WTC11 (cell line): ENCODE measurements at regions not wholly inside any gene's neighbourhood (a gene's known extent, or its start where the extent isn't known, plus 50 kb on each side); places are given as distances from the start of the nearest gene placed in this dataset.

Source experiments
- CTCF ChIP-seq: fragments of 200-600 bp; IDR thresholded peaks from 2 replicates; pipeline ENCODE4 v1.8.0; 2022; ENCODE audit warnings: antibody characterized with exemption
- KAT7 ChIP-seq: sonication (generic); formaldehyde crosslinking; IDR thresholded peaks from 2 replicates; pipeline ENCODE4 v1.8.1; 2023; ENCODE audit warnings: missing genetic modification reagents, mild to moderate bottlenecking, borderline replicate concordance
- MAX ChIP-seq: sonication (generic); formaldehyde crosslinking; IDR thresholded peaks from 2 replicates; pipeline ENCODE4 v1.8.0; 2022; ENCODE audit warnings: mild to moderate bottlenecking, missing genetic modification reagents
- NFYB ChIP-seq: sonication (generic); formaldehyde crosslinking; conservative IDR thresholded peaks from 2 replicates; pipeline ENCODE4 v1.8.0; 2022; ENCODE audit warnings: low read depth, missing genetic modification reagents
- STAT6 ChIP-seq: sonication (generic); formaldehyde crosslinking; conservative IDR thresholded peaks from 2 replicates; pipeline ENCODE4 v1.8.1; 2023; ENCODE audit warnings: mild to moderate bottlenecking, low read depth, missing genetic modification reagents, moderate library complexity
- TP53 ChIP-seq: sonication (generic); formaldehyde crosslinking; IDR thresholded peaks from 2 replicates; pipeline ENCODE4 v1.8.1; 2023; ENCODE audit warnings: mild to moderate bottlenecking, missing genetic modification reagents
- USF1 ChIP-seq: sonication (generic); formaldehyde crosslinking; IDR thresholded peaks from 2 replicates; pipeline ENCODE4 v1.8.0; 2022; ENCODE audit warnings: mild to moderate bottlenecking, missing genetic modification reagents
- USF2 ChIP-seq: sonication (generic); formaldehyde crosslinking; IDR thresholded peaks from 2 replicates; pipeline ENCODE4 v1.8.1; 2023; ENCODE audit warnings: mild to moderate bottlenecking, missing genetic modification reagents, moderate library complexity
- ZNF416 ChIP-seq: fragments of 250-450 bp; sonication (Bioruptor Pico); IDR thresholded peaks from 2 replicates; pipeline ENCODE4 v1.9.0; 2021; ENCODE audit warnings: mild to moderate bottlenecking, inconsistent platforms

GRCh38 chr3:59262076-59262498 lies 212.3 kb upstream of the CFAP20DC start:
- TF ChIP-seq STAT6 (CRISPR knock-in tag) (no peak), CTCF (no peak), TP53 (CRISPR knock-in tag) (no peak), ZNF416 (CRISPR knock-in tag) (no peak), MAX (no peak), USF1 (CRISPR knock-in tag) (no peak), KAT7 (CRISPR knock-in tag) (no peak), NFYB (no peak), USF2 (no peak)
